ENCODE measurements at regions not wholly inside any gene's neighbourhood (a gene's known extent, or its start where the extent isn't known, plus 50 kb on each side); places are given as distances from the start of the nearest gene placed in this dataset.

DNA sequence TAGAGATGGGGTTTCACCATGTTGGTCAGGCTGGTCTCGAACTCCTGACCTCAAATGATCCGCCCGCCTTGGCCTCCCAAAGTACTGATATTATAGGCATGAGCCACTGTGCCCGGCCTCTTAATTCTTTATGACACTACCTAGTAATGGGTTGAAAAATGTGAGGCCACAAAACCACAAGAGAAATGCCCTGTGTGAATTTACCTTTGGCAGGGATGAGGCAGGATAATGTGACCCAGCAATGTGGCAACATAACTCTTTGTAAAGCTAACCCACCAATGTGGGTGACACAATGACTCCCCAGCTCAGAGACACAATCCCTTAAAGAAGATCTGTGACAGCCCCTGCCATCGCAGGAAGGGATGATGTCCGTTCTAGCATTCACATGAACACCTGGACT lies 533.1 kb downstream of the KLF5 start:
- H3K4me3 ChIP-seq (ENCODE audit: low read depth, low read length), result no peak overlapping the region
- TF ChIP-seq, protein P1, sequence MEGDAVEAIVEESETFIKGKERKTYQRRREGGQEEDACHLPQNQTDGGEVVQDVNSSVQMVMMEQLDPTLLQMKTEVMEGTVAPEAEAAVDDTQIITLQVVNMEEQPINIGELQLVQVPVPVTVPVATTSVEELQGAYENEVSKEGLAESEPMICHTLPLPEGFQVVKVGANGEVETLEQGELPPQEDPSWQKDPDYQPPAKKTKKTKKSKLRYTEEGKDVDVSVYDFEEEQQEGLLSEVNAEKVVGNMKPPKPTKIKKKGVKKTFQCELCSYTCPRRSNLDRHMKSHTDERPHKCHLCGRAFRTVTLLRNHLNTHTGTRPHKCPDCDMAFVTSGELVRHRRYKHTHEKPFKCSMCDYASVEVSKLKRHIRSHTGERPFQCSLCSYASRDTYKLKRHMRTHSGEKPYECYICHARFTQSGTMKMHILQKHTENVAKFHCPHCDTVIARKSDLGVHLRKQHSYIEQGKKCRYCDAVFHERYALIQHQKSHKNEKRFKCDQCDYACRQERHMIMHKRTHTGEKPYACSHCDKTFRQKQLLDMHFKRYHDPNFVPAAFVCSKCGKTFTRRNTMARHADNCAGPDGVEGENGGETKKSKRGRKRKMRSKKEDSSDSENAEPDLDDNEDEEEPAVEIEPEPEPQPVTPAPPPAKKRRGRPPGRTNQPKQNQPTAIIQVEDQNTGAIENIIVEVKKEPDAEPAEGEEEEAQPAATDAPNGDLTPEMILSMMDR (IDR thresholded peaks at IDR 0.05; ENCODE audit: low read depth, low read length), result no peak
- in situ Hi-C loops (cut with HindIII; ENCODE audit: low sequenced_read_pairs), result no loop called here
- no peak for DNase-seq (ENCODE audit: low read depth, low spot score)

DNA sequence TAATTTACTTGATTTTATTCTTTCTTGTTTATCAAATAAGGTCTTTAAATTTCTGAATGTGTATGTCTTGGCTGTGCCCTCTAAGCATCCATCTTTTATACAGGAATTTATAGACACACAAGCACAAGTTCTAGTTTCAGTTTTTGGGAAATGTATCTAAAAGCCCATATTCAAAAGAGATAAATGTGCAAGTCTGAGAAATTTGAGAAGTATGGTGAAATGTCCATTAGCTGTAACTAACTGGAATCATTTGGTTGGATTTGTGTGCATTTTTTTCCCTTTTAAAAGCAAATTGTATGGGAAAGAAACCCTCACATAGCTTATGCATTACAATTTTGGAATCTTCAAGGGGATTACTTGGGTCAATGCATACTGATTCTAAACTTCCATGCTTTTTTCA lies 532.0 kb downstream of the KLF5 start:
- DNase-seq (ENCODE audit: low read depth, low spot score), result no peak
- in situ Hi-C loops (cut with HindIII; ENCODE audit: low sequenced_read_pairs), result no loop called here
- no peak overlapping the region for H3K4me3 ChIP-seq (ENCODE audit: low read depth, low read length)
- TF ChIP-seq, protein P1 (IDR thresholded peaks at IDR 0.05; ENCODE audit: low read depth, low read length), result no peak

DNA sequence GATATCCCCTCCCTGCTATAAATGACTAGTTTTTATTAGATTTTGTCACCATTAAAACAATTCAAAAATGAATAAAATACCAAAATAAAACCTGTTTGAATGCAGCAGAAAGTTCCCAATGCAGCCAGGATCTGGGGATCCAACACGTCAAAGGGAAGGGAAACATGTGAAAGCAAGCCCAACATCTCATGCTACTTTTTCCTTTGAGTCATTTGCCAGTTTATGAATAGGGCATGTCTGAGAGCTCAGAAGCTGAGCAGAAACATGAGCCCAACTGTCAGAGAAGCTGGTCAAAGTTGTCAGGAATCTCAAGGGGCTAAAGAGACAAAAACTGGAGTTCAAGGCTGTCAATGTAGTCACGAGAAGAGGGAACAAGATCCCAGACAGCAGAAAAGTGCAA lies 526.4 kb downstream of the KLF5 start:
- no peak overlapping the region for H3K4me3 ChIP-seq (ENCODE audit: low read depth, low read length)
- TF ChIP-seq, protein P1 (IDR thresholded peaks at IDR 0.05; ENCODE audit: low read depth, low read length), result no peak
- in situ Hi-C loops (cut with HindIII; ENCODE audit: low sequenced_read_pairs), result no loop called here
- no peak for DNase-seq (ENCODE audit: low read depth, low spot score)

DNA sequence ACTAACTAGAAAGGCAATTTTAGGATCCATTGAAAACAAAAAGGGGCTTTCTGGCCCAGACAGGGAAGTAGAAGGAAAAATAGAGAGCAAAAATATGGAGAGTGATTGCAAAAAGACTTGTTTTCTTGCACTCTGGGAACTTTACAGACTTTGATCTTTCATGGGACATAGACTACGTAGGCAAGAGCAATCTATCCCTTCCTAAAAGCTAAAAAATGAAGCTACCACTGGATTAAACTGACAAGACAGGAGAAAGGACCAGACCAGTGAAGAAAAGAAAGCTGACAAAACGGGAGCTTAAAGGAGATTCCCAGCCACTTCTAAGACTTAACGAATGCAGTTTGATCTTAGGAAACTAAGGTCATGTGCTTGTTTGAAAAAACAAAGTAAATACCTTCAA lies 524.5 kb downstream of the KLF5 start:
- TF ChIP-seq, protein P1 (IDR thresholded peaks at IDR 0.05; ENCODE audit: low read depth, low read length), result no peak
- no peak overlapping the region for H3K4me3 ChIP-seq (ENCODE audit: low read depth, low read length)
- DNase-seq (ENCODE audit: low read depth, low spot score), result no peak
- in situ Hi-C loops (cut with HindIII; ENCODE audit: low sequenced_read_pairs), result no loop called here

DNA sequence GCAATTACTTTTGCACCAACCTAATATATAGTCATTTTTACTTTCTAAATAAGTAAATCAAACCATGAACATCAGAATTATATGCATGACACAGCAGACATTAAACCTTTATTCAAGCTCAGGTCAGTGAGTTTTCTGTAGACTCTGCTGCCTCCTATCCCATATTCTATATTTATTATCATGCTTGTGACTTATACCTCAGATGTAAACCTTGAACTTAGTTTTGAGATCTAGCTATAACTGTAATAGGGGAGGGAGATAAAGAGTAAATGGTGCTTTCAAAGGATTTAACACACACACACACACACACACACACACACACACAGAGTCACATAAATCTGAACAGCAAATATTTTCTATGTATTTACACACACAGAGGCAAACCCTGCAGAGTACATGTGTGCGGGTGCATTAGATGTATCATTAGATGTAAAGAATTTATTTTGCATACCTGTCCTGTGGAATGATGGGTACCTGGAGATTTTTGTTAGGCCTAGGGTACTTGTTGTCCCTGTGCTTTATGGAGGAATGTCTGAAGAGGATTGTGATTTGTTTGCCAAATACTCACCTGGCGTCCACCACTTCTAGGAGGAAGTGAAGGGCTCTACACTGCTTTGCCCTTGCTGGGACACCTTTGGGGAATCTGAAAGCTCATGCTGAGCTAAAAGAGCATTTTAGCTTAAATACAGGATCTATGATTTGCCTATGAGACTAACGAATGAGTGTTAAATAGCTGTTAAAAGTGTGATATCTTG lies 521.9 kb downstream of the KLF5 start:
- in situ Hi-C loops (cut with HindIII; ENCODE audit: low sequenced_read_pairs), result no loop called here
- no peak for DNase-seq (ENCODE audit: low read depth, low spot score)
- H3K4me3 ChIP-seq (ENCODE audit: low read depth, low read length), result no peak overlapping the region
- TF ChIP-seq, protein P1 (IDR thresholded peaks at IDR 0.05; ENCODE audit: low read depth, low read length), result no peak

DNA sequence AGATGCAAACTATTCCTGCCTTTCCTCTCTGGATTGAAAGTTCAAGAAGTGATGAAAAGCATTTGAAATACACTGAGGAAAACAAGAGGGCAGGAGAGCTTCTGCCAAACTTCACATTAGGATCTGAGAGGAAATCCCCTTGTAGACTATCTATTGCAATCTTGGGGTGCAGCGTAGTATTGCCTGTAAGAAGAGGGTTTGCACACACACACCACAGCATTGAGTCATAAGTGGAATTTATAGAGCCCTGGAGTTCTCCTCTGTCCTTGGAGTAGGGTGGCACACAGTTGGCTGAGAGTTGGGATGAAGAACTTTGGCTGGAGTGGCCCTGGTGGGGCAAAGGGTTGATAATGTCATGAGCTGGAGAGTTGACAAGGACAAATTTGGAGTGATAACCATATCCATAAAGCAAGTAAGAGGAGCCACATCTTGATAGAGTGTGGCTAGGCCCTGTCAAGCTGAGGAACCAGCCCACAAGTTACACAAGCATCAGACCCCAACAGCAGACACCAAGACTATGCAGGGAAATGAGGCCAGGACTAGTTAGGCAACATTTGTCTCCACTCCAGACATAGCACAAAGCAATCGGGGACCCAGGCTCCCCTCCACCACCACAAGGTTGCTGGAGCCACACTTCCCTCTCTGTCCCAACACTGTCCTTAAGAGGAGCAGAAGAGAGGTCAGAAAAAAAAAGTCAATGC lies 520.9 kb downstream of the KLF5 start:
- TF ChIP-seq, protein P1 (IDR thresholded peaks at IDR 0.05; ENCODE audit: low read depth, low read length), result no peak
- no peak for DNase-seq (ENCODE audit: low read depth, low spot score)
- in situ Hi-C loops (cut with HindIII; ENCODE audit: low sequenced_read_pairs), result no loop called here
- no peak overlapping the region for H3K4me3 ChIP-seq (ENCODE audit: low read depth, low read length)
